ENCODE measurements at regions not wholly inside any gene's neighbourhood (a gene's known extent, or its start where the extent isn't known, plus 50 kb on each side); places are given as distances from the start of the nearest gene placed in this dataset.

DNA sequence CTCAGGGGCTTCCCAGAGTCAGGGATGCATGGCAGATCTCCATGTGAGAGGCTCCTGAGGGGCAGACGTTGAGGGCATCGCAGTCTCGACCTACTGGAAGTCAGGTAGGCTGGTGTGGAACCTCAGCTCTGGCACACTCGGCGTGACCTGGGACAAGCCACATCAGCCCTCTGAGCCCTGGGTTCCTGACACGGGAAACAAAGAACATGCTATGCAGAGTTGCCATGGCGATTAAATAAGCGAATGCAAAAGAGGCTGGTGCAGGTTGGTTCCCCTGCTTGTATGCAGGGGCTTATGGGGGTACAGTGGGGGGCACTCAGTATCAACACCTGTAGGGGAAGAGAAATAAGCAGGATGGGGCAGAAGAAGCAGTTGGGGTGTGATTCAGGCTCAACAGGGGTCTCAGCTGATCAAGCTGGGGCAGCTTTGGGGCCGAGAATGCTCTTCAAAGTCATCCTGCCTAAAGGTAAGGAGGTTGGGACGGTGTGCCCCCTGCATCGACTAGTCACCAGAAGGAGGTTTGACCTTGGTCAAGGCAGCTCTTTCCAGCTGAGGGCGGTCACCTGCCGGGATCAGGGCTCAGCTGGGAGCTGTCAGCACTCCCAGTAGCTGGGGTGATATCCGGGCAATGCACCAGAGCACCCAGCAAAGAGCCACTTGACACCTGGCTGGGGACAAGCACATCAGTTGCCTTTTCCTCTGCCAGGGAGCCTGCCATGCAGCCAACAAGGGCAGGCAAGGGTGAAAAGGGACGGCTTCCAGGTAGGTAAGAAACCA, 442.7 kb downstream of the MIAT start:
- TF ChIP-seq, protein P1, sequence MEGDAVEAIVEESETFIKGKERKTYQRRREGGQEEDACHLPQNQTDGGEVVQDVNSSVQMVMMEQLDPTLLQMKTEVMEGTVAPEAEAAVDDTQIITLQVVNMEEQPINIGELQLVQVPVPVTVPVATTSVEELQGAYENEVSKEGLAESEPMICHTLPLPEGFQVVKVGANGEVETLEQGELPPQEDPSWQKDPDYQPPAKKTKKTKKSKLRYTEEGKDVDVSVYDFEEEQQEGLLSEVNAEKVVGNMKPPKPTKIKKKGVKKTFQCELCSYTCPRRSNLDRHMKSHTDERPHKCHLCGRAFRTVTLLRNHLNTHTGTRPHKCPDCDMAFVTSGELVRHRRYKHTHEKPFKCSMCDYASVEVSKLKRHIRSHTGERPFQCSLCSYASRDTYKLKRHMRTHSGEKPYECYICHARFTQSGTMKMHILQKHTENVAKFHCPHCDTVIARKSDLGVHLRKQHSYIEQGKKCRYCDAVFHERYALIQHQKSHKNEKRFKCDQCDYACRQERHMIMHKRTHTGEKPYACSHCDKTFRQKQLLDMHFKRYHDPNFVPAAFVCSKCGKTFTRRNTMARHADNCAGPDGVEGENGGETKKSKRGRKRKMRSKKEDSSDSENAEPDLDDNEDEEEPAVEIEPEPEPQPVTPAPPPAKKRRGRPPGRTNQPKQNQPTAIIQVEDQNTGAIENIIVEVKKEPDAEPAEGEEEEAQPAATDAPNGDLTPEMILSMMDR (IDR thresholded peaks at IDR 0.05) = no peak
- TF ChIP-seq POLR2AphosphoS5 (IDR thresholded peaks at IDR 0.05) = no peak
- no peak for TF ChIP-seq POLR2A (IDR thresholded peaks at IDR 0.05)

Data from stomach (tissue), 4 donors.